ENCODE measurements at regions not wholly inside any gene's neighbourhood (a gene's known extent, or its start where the extent isn't known, plus 50 kb on each side); places are given as distances from the start of the nearest gene placed in this dataset.

- TF ChIP-seq, protein P1, sequence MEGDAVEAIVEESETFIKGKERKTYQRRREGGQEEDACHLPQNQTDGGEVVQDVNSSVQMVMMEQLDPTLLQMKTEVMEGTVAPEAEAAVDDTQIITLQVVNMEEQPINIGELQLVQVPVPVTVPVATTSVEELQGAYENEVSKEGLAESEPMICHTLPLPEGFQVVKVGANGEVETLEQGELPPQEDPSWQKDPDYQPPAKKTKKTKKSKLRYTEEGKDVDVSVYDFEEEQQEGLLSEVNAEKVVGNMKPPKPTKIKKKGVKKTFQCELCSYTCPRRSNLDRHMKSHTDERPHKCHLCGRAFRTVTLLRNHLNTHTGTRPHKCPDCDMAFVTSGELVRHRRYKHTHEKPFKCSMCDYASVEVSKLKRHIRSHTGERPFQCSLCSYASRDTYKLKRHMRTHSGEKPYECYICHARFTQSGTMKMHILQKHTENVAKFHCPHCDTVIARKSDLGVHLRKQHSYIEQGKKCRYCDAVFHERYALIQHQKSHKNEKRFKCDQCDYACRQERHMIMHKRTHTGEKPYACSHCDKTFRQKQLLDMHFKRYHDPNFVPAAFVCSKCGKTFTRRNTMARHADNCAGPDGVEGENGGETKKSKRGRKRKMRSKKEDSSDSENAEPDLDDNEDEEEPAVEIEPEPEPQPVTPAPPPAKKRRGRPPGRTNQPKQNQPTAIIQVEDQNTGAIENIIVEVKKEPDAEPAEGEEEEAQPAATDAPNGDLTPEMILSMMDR (IDR thresholded peaks at IDR 0.05; ENCODE audit: poor library complexity) = no peak
- no peak for TF ChIP-seq EZH2 (IDR thresholded peaks at IDR 0.05; ENCODE audit: borderline replicate concordance)
Measured at GRCh38 chr10:123945325-123945920, 53.8 kb upstream of the CPXM2 start.

Data from hepatocyte (in vitro differentiated cells).